ENCODE measurements at regions not wholly inside any gene's neighbourhood (a gene's known extent, or its start where the extent isn't known, plus 50 kb on each side); places are given as distances from the start of the nearest gene placed in this dataset.

DNA sequence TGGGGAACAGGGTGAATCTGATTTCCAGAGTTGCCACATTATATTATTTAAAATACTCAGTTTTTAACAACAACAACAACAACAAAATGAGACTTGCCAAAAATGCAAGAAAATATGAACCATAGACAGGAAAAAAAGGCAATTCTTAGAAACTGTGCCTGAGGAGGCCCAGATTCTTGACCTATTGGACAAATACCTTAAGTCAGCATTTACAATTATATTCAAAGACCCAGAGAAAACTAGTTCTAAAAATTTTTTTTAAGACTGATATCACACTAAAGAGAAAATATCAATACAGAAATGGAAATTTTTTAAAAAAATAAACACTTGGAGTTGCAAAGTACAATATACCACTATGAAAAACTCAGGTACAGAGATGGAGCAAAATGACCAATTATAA, 152.8 kb upstream of the LYPLAL1 start:
- Mint-ChIP-seq H3K4me1 (ENCODE audit: unreplicated experiment) (no peaks in the 10 kb centered on the region), H3K36me3 (peaks cover 3% of the 10 kb centered on the region), H3K27me3 (no peaks in the 10 kb centered on the region), H3K4me3 (no peak overlapping the region), H3K27ac (no peak overlapping the region), H3K9me3 (no peaks in the 10 kb centered on the region)
- no peak for DNase-seq (ENCODE audit: extremely low spot score, unreplicated experiment)
- TF ChIP-seq, protein P1, sequence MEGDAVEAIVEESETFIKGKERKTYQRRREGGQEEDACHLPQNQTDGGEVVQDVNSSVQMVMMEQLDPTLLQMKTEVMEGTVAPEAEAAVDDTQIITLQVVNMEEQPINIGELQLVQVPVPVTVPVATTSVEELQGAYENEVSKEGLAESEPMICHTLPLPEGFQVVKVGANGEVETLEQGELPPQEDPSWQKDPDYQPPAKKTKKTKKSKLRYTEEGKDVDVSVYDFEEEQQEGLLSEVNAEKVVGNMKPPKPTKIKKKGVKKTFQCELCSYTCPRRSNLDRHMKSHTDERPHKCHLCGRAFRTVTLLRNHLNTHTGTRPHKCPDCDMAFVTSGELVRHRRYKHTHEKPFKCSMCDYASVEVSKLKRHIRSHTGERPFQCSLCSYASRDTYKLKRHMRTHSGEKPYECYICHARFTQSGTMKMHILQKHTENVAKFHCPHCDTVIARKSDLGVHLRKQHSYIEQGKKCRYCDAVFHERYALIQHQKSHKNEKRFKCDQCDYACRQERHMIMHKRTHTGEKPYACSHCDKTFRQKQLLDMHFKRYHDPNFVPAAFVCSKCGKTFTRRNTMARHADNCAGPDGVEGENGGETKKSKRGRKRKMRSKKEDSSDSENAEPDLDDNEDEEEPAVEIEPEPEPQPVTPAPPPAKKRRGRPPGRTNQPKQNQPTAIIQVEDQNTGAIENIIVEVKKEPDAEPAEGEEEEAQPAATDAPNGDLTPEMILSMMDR (conservative IDR thresholded peaks at IDR 0.05), result no peak

DNA sequence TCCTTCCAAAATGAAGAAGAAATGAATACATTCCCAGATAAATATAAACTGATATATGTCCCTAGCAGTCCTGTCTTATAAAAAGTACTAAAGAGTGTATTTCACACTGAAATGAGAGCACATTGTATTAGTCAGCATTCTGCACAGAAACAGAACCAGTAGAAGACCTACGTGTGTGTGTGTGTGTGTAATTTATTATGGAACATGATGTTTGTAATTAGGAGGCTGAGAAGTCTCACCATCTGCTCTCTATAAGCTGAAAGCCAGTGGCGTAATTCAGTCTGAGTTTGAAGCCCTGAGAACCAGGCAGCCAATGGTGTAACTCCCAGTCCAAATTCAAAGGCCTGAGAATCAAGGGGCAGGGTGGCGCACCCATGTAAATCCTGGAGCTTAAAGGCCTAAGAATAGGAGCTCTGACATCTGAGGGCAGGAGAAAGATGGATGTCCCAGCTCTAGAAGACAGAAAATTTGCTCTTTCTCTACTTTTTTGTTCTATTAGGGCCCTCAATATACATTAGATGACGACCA, 146.5 kb upstream of the LYPLAL1 start:
- H3K36me3 Mint-ChIP-seq, result peaks cover 3% of the 10 kb centered on the region
- no peaks in the 10 kb centered on the region for H3K9me3 Mint-ChIP-seq
- TF ChIP-seq, protein P1 (conservative IDR thresholded peaks at IDR 0.05), result no peak
- H3K4me1 Mint-ChIP-seq (ENCODE audit: unreplicated experiment), result no peaks in the 10 kb centered on the region
- H3K27me3 Mint-ChIP-seq, result no peaks in the 10 kb centered on the region
- no peak overlapping the region for H3K4me3 Mint-ChIP-seq
- DNase-seq (ENCODE audit: extremely low spot score, unreplicated experiment), result no peak
- no peak overlapping the region for H3K27ac Mint-ChIP-seq

DNA sequence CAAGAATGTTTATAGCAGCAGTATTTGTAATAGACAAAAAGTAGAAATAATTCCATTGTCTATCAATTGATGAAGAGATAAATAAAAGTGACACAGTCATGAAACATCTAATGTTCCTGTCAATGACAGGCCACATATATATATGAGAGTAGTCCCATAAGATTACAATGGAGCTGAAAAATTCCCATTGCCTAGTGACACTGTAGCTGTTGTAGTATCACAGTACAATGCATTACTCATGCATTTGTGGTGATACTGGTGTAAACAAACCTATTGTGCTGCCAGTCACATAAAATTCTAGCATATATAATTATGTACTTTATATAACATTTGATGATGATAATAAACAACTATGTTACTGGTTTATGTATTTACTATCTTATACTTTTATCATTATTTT, 141.9 kb upstream of the LYPLAL1 start:
- no peaks in the 10 kb centered on the region for H3K27me3 Mint-ChIP-seq
- H3K36me3 Mint-ChIP-seq, result no peaks in the 10 kb centered on the region
- DNase-seq (ENCODE audit: extremely low spot score, unreplicated experiment), result no peak
- H3K27ac Mint-ChIP-seq, result no peak overlapping the region
- H3K4me1 Mint-ChIP-seq (ENCODE audit: unreplicated experiment), result peaks cover 4% of the 10 kb centered on the region
- TF ChIP-seq, protein P1 (conservative IDR thresholded peaks at IDR 0.05), result no peak
- no peaks in the 10 kb centered on the region for H3K9me3 Mint-ChIP-seq
- no peak overlapping the region for H3K4me3 Mint-ChIP-seq

DNA sequence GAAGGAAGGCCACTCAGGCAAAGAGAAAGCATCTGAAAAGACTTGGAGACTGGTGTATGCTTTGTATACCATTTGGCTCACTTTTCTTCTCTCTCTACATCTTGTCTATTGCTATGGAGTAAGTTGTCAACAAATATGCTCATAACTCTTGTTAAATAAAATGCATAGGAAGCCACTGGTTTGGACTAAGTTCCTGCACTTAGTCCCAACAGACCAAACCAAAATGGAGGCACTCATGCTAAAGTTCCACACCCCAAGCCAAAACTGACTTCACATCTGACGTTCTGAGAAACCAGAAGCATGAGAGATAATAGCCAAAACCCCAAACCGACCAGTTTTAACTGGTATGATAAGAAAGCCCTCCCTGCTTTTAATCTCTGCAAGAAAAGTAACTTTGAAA, 135.3 kb upstream of the LYPLAL1 start:
- TF ChIP-seq, protein P1 (conservative IDR thresholded peaks at IDR 0.05), result no peak
- Mint-ChIP-seq H3K9me3 (peaks cover 10% of the 10 kb centered on the region), H3K27me3 (no peaks in the 10 kb centered on the region), H3K4me3 (no peak overlapping the region), H3K4me1 (ENCODE audit: unreplicated experiment) (peaks cover 12% of the 10 kb centered on the region), H3K36me3 (peaks cover 5% of the 10 kb centered on the region), H3K27ac (no peak overlapping the region)
- DNase-seq (ENCODE audit: extremely low spot score, unreplicated experiment), result no peak

DNA sequence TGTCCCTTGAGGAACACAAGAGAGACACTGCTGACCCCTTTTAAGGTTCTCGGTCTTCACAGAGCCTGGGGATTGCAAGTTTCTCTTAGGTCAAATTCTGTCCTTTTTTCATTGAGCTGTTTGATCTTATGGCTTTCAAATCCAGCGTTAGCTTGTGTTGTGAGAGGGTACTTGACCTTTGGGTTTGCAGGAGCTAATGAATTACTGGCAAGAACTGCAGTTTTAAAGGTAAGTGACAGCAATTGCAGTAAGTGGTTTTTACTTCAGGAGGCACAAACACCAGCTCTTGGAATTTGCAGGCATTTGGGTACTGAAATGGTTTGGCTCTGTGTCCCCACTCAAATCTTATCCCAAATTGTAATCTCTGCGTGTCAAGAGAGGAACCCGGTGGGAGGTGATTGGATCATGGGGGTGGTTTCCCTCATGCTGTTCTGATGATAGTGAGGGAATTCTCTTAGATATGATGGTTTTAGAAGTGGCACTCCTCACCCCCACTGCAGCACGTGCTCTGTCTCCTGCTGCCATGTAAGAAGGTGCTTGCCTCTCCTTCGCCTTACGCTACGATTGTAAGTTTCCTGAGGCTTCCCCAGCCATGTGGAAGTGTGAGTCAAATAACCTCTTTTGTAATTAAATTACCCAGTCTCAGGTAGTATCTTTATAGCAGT, 134.5 kb upstream of the LYPLAL1 start:
- Mint-ChIP-seq H3K9me3 (peaks cover 10% of the 10 kb centered on the region), H3K4me3 (no peak overlapping the region), H3K27me3 (no peaks in the 10 kb centered on the region), H3K27ac (no peak overlapping the region), H3K36me3 (peaks cover 5% of the 10 kb centered on the region), H3K4me1 (ENCODE audit: unreplicated experiment) (peaks cover 12% of the 10 kb centered on the region)
- TF ChIP-seq, protein P1 (conservative IDR thresholded peaks at IDR 0.05), result no peak
- DNase-seq (ENCODE audit: extremely low spot score, unreplicated experiment), result no peak
